ENCODE measurements at regions not wholly inside any gene's neighbourhood (a gene's known extent, or its start where the extent isn't known, plus 50 kb on each side); places are given as distances from the start of the nearest gene placed in this dataset.

- no peaks in the 10 kb centered on the region for H3K4me1 ChIP-seq (ENCODE audit: insufficient read depth, low read length, poor library complexity, severe bottlenecking)
- ChIA-PET POLR2A (ENCODE audit: low non-redundant PET) (no interaction called here), CTCF (no interaction called here)
- intact Hi-C loops (cut with micrococcal nuclease; ENCODE audit: unreplicated experiment), result no loop called here
- H3K9me3 ChIP-seq (ENCODE audit: low read depth, low read length, poor library complexity, severe bottlenecking), result no peaks in the 10 kb centered on the region
- H3K4me3 ChIP-seq (ENCODE audit: low read depth, low read length, poor library complexity, severe bottlenecking), result no peak overlapping the region
- no TSS peak for BruUV-seq (replicated peaks)
- no peak for DNase-seq (ENCODE audit: low spot score)
- no peaks in the 10 kb centered on the region for H3K27me3 ChIP-seq (replicated peaks; ENCODE audit: insufficient read depth, low read depth, low read length, poor library complexity)
- no peak overlapping the region for H3K27ac ChIP-seq (ENCODE audit: low read depth, low read length, poor library complexity, severe bottlenecking)
- H3K36me3 ChIP-seq (ENCODE audit: insufficient read depth, low read length, poor library complexity, severe bottlenecking), result no peaks in the 10 kb centered on the region
- TF ChIP-seq CTCF (conservative IDR thresholded peaks at IDR 0.05; ENCODE audit: low read depth, low read length) (no peak), EZH2 (IDR thresholded peaks at IDR 0.05; ENCODE audit: borderline replicate concordance, low read depth, low read length, poor library complexity, severe bottlenecking) (no peak)
Measured at GRCh38 chr11:90294526-90294925, 71.7 kb upstream of the CHORDC1 start.

GRCh38 chr11:90294091-90294490, 71.2 kb upstream of the CHORDC1 start:
- no TSS peak for BruUV-seq (replicated peaks)
- intact Hi-C loops (cut with micrococcal nuclease; ENCODE audit: unreplicated experiment), result no loop called here

GRCh38 chr11:90288212-90288821, 65.5 kb upstream of the CHORDC1 start:
- no peaks in the 10 kb centered on the region for H3K36me3 ChIP-seq (ENCODE audit: insufficient read depth, low read length, poor library complexity, severe bottlenecking)
- ChIA-PET CTCF (no interaction called here), POLR2A (ENCODE audit: low non-redundant PET) (interaction anchor here (0.7 kb wide), 1 partner anchor 22 kb away, joined by 3 read pairs; no protein-coding TSS in a partner anchor)
- no peaks in the 10 kb centered on the region for H3K9me3 ChIP-seq (ENCODE audit: low read depth, low read length, poor library complexity, severe bottlenecking)
- intact Hi-C loops (cut with micrococcal nuclease; ENCODE audit: unreplicated experiment), result loop anchor here (2.0 kb wide), 2 partner anchors 146 to 170 kb away; no protein-coding TSS in a partner anchor
- no TSS peak for BruUV-seq (replicated peaks)
- H3K27ac ChIP-seq (ENCODE audit: low read depth, low read length, poor library complexity, severe bottlenecking), result no peak overlapping the region
- DNase-seq (ENCODE audit: low spot score), result peak; percentile 59
- no peak for TF ChIP-seq EZH2 (IDR thresholded peaks at IDR 0.05; ENCODE audit: borderline replicate concordance, low read depth, low read length, poor library complexity, severe bottlenecking)
- TF ChIP-seq CTCF (conservative IDR thresholded peaks at IDR 0.05; ENCODE audit: low read depth, low read length), result peak; percentile 82
- no peaks in the 10 kb centered on the region for H3K27me3 ChIP-seq (replicated peaks; ENCODE audit: insufficient read depth, low read depth, low read length, poor library complexity)
- H3K4me3 ChIP-seq (ENCODE audit: low read depth, low read length, poor library complexity, severe bottlenecking), result no peak overlapping the region
- H3K4me1 ChIP-seq (ENCODE audit: insufficient read depth, low read length, poor library complexity, severe bottlenecking), result no peaks in the 10 kb centered on the region

More at GRCh38 chr11:90294091-90294490, 71.2 kb upstream of the CHORDC1 start:
- no peaks in the 10 kb centered on the region for H3K9me3 ChIP-seq (ENCODE audit: low read depth, low read length, poor library complexity, severe bottlenecking)
- ChIA-PET CTCF (no interaction called here), POLR2A (ENCODE audit: low non-redundant PET) (no interaction called here)
- H3K36me3 ChIP-seq (ENCODE audit: insufficient read depth, low read length, poor library complexity, severe bottlenecking), result no peaks in the 10 kb centered on the region
- H3K4me1 ChIP-seq (ENCODE audit: insufficient read depth, low read length, poor library complexity, severe bottlenecking), result no peaks in the 10 kb centered on the region
- no peak for DNase-seq (ENCODE audit: low spot score)
- no peak overlapping the region for H3K4me3 ChIP-seq (ENCODE audit: low read depth, low read length, poor library complexity, severe bottlenecking)
- no peak for TF ChIP-seq EZH2 (IDR thresholded peaks at IDR 0.05; ENCODE audit: borderline replicate concordance, low read depth, low read length, poor library complexity, severe bottlenecking)
- no peak for TF ChIP-seq CTCF (conservative IDR thresholded peaks at IDR 0.05; ENCODE audit: low read depth, low read length)
- no peaks in the 10 kb centered on the region for H3K27me3 ChIP-seq (replicated peaks; ENCODE audit: insufficient read depth, low read depth, low read length, poor library complexity)
- H3K27ac ChIP-seq (ENCODE audit: low read depth, low read length, poor library complexity, severe bottlenecking), result no peak overlapping the region
